HCT116 (cell line): ENCODE measurements at regions not wholly inside any gene's neighbourhood (a gene's known extent, or its start where the extent isn't known, plus 50 kb on each side); places are given as distances from the start of the nearest gene placed in this dataset.

Source experiments
- ATAC-seq: fragments of 200-7000 bp; cut with Tn5 transposase; 2 replicates; pipeline ENCODE4 v1.9.1; 2020; ENCODE audit warnings: mild to moderate bottlenecking, moderate library complexity
- BruUV-seq: library from RNA; stranded (reverse); fragments of 400-500 nt; replicated peaks from 2 replicates; lab custom pipeline; 2021; lab: Mats Ljungman, UMichigan
- CTCF ChIA-PET: fragments of 300-600 bp; sonication (Branson Sonifier 250); formaldehyde crosslinking; loops from one replicate; lab custom pipeline; 2021; ENCODE audit warnings: antibody characterized with exemption; lab: Charles Lee
- POLR2A ChIA-PET: fragments of 300-600, 350-600 bp; sonication (Branson Sonifier 250); formaldehyde crosslinking; loops from one replicate; lab custom pipeline; 2021; ENCODE audit warnings: antibody characterized with exemption; lab: Charles Lee
- RAD21 ChIA-PET, 2 experiments: fragments of 300-600 bp; sonication (Branson Sonifier 250); formaldehyde crosslinking; loops; one replicate each; lab custom pipeline; 2023; ENCODE audit warnings: low total read pairs in 2 of 2; ENCODE audit not compliant: uncharacterized antibody in 2 of 2, unreplicated experiment in 2 of 2, low non-redundant PET in 1 of 2; lab: Charles Lee
- DNase-seq: peaks from one replicate; pipeline ENCODE4 v3.0.0-alpha.2; 2010; ENCODE audit warnings: low read depth, low spot score
- H2AFZ ChIP-seq: fragments of 200-600 bp; shearing (Covaris generic), sonication (generic); 2 replicates; pipeline ENCODE4 v1.6.1; 2017; ENCODE audit warnings: low read depth, mixed run types, mixed read lengths, antibody characterized with exemption, low read length; ENCODE audit not compliant: poor library complexity, severe bottlenecking
- H3K27ac ChIP-seq: 2 replicates; pipeline ENCODE4 v1.5.1; 2012; ENCODE audit warnings: low read depth, low read length
- H3K27me3 ChIP-seq: fragments of 200-600 bp; sonication (generic); 2 replicates; pipeline ENCODE4 v1.6.1; 2016; ENCODE audit warnings: mixed run types, low read length, mixed read lengths; ENCODE audit not compliant: insufficient read depth
- H3K36me3 ChIP-seq, 2 experiments: fragments of 200-500 bp in 1 of 2; fragments of 200-600 bp in 1 of 2; sonication (Bioruptor generic) in 1 of 2; sonication (generic) in 1 of 2; 2 replicates each; pipeline versions ENCODE4 v1.5.1 to v1.6.1; 2014 to 2016; ENCODE audit warnings: low read length in 2 of 2, inconsistent platforms in 1 of 2, mixed read lengths in 1 of 2, mixed run types in 1 of 2; ENCODE audit not compliant: insufficient read depth in 2 of 2, control insufficient read depth in 1 of 2
- H3K4me1 ChIP-seq, 2 experiments: fragments of 200-600 bp in 1 of 2; sonication (generic) in 1 of 2; 2 replicates each; pipeline versions ENCODE4 v1.5.1 to v1.6.1; 2012 to 2017; ENCODE audit warnings: low read length in 2 of 2, inconsistent platforms in 1 of 2, mild to moderate bottlenecking in 1 of 2, mixed read lengths in 1 of 2, mixed run types in 1 of 2, moderate library complexity in 1 of 2; ENCODE audit not compliant: insufficient read depth in 2 of 2, control insufficient read depth in 1 of 2
- H3K4me2 ChIP-seq: fragments of 200-600 bp; sonication (generic); 2 replicates; pipeline ENCODE4 v1.6.1; 2017; ENCODE audit warnings: mixed run types, low read length, mixed read lengths
- H3K4me3 ChIP-seq, 2 experiments: fragments of 200-600 bp in 1 of 2; sonication (generic) in 1 of 2; replicated peaks in 1 of 2; 2 replicates each; pipeline ENCODE4 v1.5.1; 2011 to 2016; ENCODE audit warnings: low read length in 2 of 2, control low read depth in 1 of 2, low read depth in 1 of 2, mild to moderate bottlenecking in 1 of 2, mixed read lengths in 1 of 2, mixed run types in 1 of 2
- H3K79me2 ChIP-seq: fragments of 200-600 bp; sonication (generic); 2 replicates; pipeline ENCODE4 v1.6.1; 2017; ENCODE audit warnings: mild to moderate bottlenecking, mixed run types, low read length, moderate library complexity, mixed read lengths; ENCODE audit not compliant: insufficient read depth
- H3K9ac ChIP-seq: fragments of 200-600 bp; sonication (generic); 2 replicates; pipeline ENCODE4 v1.6.1; 2016; ENCODE audit warnings: low read length, mixed read lengths
- H3K9me2 ChIP-seq: fragments of 200-600 bp; sonication (generic), shearing (Covaris generic); 2 replicates; pipeline ENCODE4 v1.6.1; 2017; ENCODE audit warnings: mixed run types, mild to moderate bottlenecking, moderate library complexity; ENCODE audit not compliant: insufficient read depth
- H3K9me3 ChIP-seq, 2 experiments: fragments of 200-500 bp in 1 of 2; fragments of 200-600 bp in 1 of 2; sonication (Bioruptor generic) in 1 of 2; sonication (generic) in 1 of 2; 2 replicates each; pipeline ENCODE4 v1.6.1; 2014 to 2017; ENCODE audit warnings: low read length in 2 of 2, mixed read lengths in 2 of 2, inconsistent platforms in 1 of 2, low read depth in 1 of 2, mild to moderate bottlenecking in 1 of 2, mixed run types in 1 of 2, moderate library complexity in 1 of 2; ENCODE audit not compliant: control insufficient read depth in 1 of 2, insufficient read depth in 1 of 2
- H4K20me1 ChIP-seq: fragments of 200-600 bp; sonication (generic), shearing (Covaris generic); 2 replicates; pipeline ENCODE4 v1.6.1; 2017; ENCODE audit warnings: mixed run types, mild to moderate bottlenecking, moderate library complexity; ENCODE audit not compliant: insufficient read depth
- CEBPB ChIP-seq: IDR thresholded peaks from 2 replicates; pipeline ENCODE4 v1.6.1; 2012; ENCODE audit warnings: low read depth
- ELF1 ChIP-seq: IDR thresholded peaks from 2 replicates; pipeline ENCODE4 v1.6.1; 2012; ENCODE audit warnings: low read depth, borderline replicate concordance
- EZH2 ChIP-seq: fragments of 200-600 bp; sonication (generic); IDR thresholded peaks from 2 replicates; pipeline ENCODE4 v1.6.1; 2017; ENCODE audit warnings: antibody characterized with exemption, mixed run types
- POLR2A ChIP-seq: IDR thresholded peaks from 2 replicates; pipeline ENCODE4 v1.7.0; 2011; ENCODE audit warnings: borderline replicate concordance; ENCODE audit not compliant: insufficient read depth, insufficient read length; ENCODE audit errors: extremely low read depth
- POLR2AphosphoS5 ChIP-seq: IDR thresholded peaks from 2 replicates; pipeline ENCODE4 v1.6.1; 2011; ENCODE audit warnings: mild to moderate bottlenecking, low read depth, low read length, moderate library complexity
- TCF7L2 ChIP-seq: IDR thresholded peaks from 2 replicates; pipeline ENCODE4 v1.7.0; 2011; ENCODE audit warnings: borderline replicate concordance, inconsistent platforms; ENCODE audit not compliant: insufficient read depth, insufficient read length; ENCODE audit errors: extremely low read depth
- YY1 ChIP-seq: IDR thresholded peaks from 2 replicates; pipeline ENCODE4 v1.6.1; 2011; ENCODE audit warnings: low read length, low read depth, moderate library complexity, mild to moderate bottlenecking; ENCODE audit not compliant: insufficient replicate concordance; ENCODE audit errors: extremely low read depth
- ZFX ChIP-seq: fragments of 450-650 bp; IDR thresholded peaks from 2 replicates; pipeline ENCODE4 v1.6.1; 2017
- intact Hi-C: fragments of 100-400 bp; cut with micrococcal nuclease; formaldehyde crosslinking; loops from 2 replicates; pipeline ENCODE4 v1.10.0; 2022
- TF ChIP-seq, protein P1 (sequence below): IDR thresholded peaks from 2 replicates; pipeline ENCODE4 v1.6.1; 2012
- TF ChIP-seq, protein P2 (sequence below), 3 experiments: fragments of 200-600 bp in 1 of 3; sonication (generic) in 1 of 3; IDR thresholded peaks in 2 of 3; conservative IDR thresholded peaks in 1 of 3; 2 replicates each; pipeline ENCODE4 v1.5.1; 2012 to 2017; ENCODE audit warnings: low read depth in 2 of 3, low read length in 2 of 3, antibody characterized with exemption in 1 of 3, borderline replicate concordance in 1 of 3, control low read depth in 1 of 3, mild to moderate bottlenecking in 1 of 3, mixed read lengths in 1 of 3, mixed run types in 1 of 3, moderate library complexity in 1 of 3; ENCODE audit not compliant: insufficient read depth in 1 of 3

DNA sequence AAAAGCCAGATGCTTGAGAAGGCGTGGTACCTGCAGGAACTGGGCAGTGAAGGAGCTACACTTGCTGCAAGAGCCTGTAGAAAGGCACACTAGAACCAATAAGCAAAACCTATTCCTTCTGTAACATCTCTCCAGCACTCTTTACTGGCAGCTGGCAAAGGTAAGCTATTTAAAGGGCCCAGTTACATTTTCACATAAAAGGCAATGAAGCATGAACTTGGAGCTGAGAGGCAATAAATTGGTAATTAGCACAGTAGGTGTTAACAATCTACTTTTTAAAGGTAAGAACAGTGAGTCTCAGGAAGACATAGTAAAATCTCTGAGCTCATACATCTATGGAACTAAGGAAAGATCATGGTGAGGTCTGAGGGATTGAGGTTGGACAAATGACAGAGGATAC is 167.1 kb upstream of the OLFM3 start:
- no peaks in the 10 kb centered on the region for H3K9me3 ChIP-seq
- no peak for ATAC-seq
- no TSS peak for BruUV-seq
- H4K20me1 ChIP-seq = no peaks in the 10 kb centered on the region
- intact Hi-C loops = no loop called here
- H3K4me2 ChIP-seq = no peak overlapping the region
- no peak overlapping the region for H2AFZ ChIP-seq
- no peaks in the 10 kb centered on the region for H3K27me3 ChIP-seq
- no peaks in the 10 kb centered on the region for H3K9me2 ChIP-seq
- H3K79me2 ChIP-seq = no peaks in the 10 kb centered on the region
- no peak for DNase-seq
- TF ChIP-seq CEBPB = no peak
- H3K4me1 ChIP-seq = no peaks in the 10 kb centered on the region
- no peak overlapping the region for H3K9ac ChIP-seq
- ChIA-PET POLR2A (no interaction called here), RAD21 (no interaction called here), CTCF (no interaction called here)
- H3K4me3 ChIP-seq = no peak overlapping the region
- no peaks in the 10 kb centered on the region for H3K36me3 ChIP-seq
- H3K27ac ChIP-seq = no peak overlapping the region

DNA sequence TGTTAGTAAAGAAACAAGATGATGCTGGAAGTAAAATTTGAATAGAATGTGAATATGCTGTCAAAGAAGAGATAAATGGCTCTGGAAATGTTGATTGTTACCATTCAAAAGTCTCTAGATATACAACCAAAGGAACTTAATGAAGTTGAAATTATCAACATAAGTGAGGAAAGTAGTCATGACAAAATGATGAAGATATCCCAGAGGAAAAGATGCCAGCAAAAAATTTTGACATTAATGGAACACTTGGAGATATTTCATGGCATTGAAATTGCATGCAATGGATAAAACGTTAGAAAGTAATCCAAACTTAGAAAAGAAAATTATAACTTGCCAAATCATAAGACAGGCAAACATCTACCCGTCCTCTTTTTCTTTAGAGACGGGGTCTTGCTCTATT is 154.5 kb upstream of the OLFM3 start:
- BruUV-seq = no TSS peak
- H3K27ac ChIP-seq = no peak overlapping the region
- no peaks in the 10 kb centered on the region for H3K36me3 ChIP-seq
- ChIA-PET POLR2A (no interaction called here), CTCF (no interaction called here), RAD21 (no interaction called here)
- H3K9ac ChIP-seq = no peak overlapping the region
- H2AFZ ChIP-seq = no peak overlapping the region
- H3K27me3 ChIP-seq = no peaks in the 10 kb centered on the region
- H3K79me2 ChIP-seq = no peaks in the 10 kb centered on the region
- no peaks in the 10 kb centered on the region for H3K9me3 ChIP-seq
- intact Hi-C loops = no loop called here
- TF ChIP-seq TCF7L2 (no peak), POLR2A (no peak)
- no peak for ATAC-seq
- no peaks in the 10 kb centered on the region for H4K20me1 ChIP-seq
- DNase-seq = no peak
- H3K4me3 ChIP-seq = no peak overlapping the region
- no peak overlapping the region for H3K4me2 ChIP-seq
- no peaks in the 10 kb centered on the region for H3K4me1 ChIP-seq
- H3K9me2 ChIP-seq = no peaks in the 10 kb centered on the region

DNA sequence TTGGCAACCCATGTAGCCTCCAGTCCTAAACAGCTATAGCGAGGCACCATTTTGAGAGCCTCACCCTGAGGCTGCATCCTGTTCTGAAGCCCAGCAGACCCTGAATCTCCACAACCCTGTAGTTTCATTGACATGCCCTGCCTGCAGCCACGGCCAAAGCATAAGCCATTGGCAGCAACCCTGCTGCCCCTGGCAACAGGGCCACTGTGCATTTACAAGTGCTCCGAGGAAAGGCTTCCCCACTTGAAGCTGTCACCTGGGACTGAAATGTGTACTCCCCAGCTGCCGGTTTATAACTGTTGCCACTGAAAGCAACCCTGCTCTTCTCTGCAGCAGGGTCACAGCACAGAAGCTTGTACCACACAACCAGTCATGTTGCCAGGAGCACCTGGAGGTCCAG is 124.2 kb upstream of the OLFM3 start:
- H3K27ac ChIP-seq = no peak overlapping the region
- no peaks in the 10 kb centered on the region for H3K4me1 ChIP-seq
- intact Hi-C loops = no loop called here
- H3K4me2 ChIP-seq = no peak overlapping the region
- H3K9ac ChIP-seq = no peak overlapping the region
- no peaks in the 10 kb centered on the region for H3K36me3 ChIP-seq
- ChIA-PET RAD21 (no interaction called here), CTCF (no interaction called here), POLR2A (no interaction called here)
- H3K4me3 ChIP-seq = no peak overlapping the region
- H4K20me1 ChIP-seq = no peaks in the 10 kb centered on the region
- no peaks in the 10 kb centered on the region for H3K27me3 ChIP-seq
- no TSS peak for BruUV-seq
- no peaks in the 10 kb centered on the region for H3K79me2 ChIP-seq
- no peak for DNase-seq
- ATAC-seq = no peak
- no peak overlapping the region for H2AFZ ChIP-seq
- no peaks in the 10 kb centered on the region for H3K9me2 ChIP-seq
- no peaks in the 10 kb centered on the region for H3K9me3 ChIP-seq
- TF ChIP-seq, protein P1, sequence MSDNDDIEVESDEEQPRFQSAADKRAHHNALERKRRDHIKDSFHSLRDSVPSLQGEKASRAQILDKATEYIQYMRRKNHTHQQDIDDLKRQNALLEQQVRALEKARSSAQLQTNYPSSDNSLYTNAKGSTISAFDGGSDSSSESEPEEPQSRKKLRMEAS = no peak
- TF ChIP-seq POLR2A (no peak), ELF1 (no peak), ZFX (no peak), YY1 (no peak), POLR2AphosphoS5 (no peak), EZH2 (no peak)
- TF ChIP-seq, protein P2, sequence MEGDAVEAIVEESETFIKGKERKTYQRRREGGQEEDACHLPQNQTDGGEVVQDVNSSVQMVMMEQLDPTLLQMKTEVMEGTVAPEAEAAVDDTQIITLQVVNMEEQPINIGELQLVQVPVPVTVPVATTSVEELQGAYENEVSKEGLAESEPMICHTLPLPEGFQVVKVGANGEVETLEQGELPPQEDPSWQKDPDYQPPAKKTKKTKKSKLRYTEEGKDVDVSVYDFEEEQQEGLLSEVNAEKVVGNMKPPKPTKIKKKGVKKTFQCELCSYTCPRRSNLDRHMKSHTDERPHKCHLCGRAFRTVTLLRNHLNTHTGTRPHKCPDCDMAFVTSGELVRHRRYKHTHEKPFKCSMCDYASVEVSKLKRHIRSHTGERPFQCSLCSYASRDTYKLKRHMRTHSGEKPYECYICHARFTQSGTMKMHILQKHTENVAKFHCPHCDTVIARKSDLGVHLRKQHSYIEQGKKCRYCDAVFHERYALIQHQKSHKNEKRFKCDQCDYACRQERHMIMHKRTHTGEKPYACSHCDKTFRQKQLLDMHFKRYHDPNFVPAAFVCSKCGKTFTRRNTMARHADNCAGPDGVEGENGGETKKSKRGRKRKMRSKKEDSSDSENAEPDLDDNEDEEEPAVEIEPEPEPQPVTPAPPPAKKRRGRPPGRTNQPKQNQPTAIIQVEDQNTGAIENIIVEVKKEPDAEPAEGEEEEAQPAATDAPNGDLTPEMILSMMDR (IDR thresholded peaks at IDR 0.05 in 2 of 3, conservative IDR thresholded peaks at IDR 0.05 in 1 of 3; ENCODE audit: borderline replicate concordance in 1 of 3, insufficient read depth in 1 of 3, low read depth in 2 of 3, low read length in 2 of 3) = no peak
